ENCODE measurements at regions not wholly inside any gene's neighbourhood (a gene's known extent, or its start where the extent isn't known, plus 50 kb on each side); places are given as distances from the start of the nearest gene placed in this dataset.

DNA sequence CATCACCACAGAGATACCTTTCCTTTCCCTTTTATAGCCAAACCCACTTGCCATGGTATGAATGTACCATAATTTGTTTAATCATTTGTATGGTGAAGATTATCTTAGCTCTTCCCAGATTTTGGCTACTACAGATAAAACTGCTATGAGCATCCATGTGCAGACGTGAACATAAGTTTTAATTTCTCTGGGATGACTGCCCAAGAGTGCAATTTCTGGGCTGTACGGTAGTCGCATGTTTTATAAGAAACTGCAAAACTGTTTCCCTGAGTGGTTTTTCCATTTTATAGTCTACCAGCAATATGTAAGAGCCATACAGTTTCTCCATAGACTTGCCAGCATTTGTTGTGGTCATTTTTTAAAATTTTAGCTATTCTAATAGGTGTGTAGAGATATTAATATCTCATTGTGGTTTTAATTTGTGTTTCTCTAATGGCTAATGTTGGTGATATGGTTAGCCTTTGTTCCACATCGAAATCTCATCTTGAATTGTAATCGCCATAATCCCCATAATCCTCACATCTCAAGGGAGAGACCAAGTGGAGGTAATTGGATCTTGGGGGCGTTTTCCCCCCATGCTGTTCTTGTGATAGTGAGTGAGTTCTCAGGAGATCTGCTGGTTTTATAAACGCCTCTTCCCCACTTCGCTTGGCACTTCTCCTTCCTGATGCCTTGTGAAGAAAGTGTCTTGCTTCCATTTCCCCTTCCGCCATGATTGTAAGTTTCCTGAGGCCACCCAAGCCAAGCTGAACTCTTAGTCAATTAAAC is 628.5 kb upstream of the KLHL29 start:
- TF ChIP-seq, protein P1, sequence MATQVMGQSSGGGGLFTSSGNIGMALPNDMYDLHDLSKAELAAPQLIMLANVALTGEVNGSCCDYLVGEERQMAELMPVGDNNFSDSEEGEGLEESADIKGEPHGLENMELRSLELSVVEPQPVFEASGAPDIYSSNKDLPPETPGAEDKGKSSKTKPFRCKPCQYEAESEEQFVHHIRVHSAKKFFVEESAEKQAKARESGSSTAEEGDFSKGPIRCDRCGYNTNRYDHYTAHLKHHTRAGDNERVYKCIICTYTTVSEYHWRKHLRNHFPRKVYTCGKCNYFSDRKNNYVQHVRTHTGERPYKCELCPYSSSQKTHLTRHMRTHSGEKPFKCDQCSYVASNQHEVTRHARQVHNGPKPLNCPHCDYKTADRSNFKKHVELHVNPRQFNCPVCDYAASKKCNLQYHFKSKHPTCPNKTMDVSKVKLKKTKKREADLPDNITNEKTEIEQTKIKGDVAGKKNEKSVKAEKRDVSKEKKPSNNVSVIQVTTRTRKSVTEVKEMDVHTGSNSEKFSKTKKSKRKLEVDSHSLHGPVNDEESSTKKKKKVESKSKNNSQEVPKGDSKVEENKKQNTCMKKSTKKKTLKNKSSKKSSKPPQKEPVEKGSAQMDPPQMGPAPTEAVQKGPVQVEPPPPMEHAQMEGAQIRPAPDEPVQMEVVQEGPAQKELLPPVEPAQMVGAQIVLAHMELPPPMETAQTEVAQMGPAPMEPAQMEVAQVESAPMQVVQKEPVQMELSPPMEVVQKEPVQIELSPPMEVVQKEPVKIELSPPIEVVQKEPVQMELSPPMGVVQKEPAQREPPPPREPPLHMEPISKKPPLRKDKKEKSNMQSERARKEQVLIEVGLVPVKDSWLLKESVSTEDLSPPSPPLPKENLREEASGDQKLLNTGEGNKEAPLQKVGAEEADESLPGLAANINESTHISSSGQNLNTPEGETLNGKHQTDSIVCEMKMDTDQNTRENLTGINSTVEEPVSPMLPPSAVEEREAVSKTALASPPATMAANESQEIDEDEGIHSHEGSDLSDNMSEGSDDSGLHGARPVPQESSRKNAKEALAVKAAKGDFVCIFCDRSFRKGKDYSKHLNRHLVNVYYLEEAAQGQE (IDR thresholded peaks at IDR 0.05; ENCODE audit: insufficient read depth in 1 of 2, low read depth in 2 of 2, low read length in 2 of 2): no peak
- TF ChIP-seq POLR2AphosphoS5 (IDR thresholded peaks at IDR 0.05; ENCODE audit: low read depth, low read length): no peak

Data from PFSK-1 (cell line).